Loucy (cell line): ENCODE measurements at regions not wholly inside any gene's neighbourhood (a gene's known extent, or its start where the extent isn't known, plus 50 kb on each side); places are given as distances from the start of the nearest gene placed in this dataset.

Experiments used
- H2AFZ ChIP-seq: fragments of 200-600 bp; sonication (generic); 2 replicates; pipeline ENCODE4 v1.6.0; 2016; ENCODE audit warnings: antibody characterized with exemption, mild to moderate bottlenecking, low read length, moderate library complexity
- H3F3A ChIP-seq: fragments of 200-600 bp; 2 replicates; pipeline ENCODE4 v1.6.0; 2016; ENCODE audit warnings: antibody characterized with exemption, low read depth, mild to moderate bottlenecking
- H3K27me3 ChIP-seq: fragments of 200-600 bp; sonication (generic); 2 replicates; pipeline ENCODE4 v1.6.1; 2014; ENCODE audit warnings: low read length, mild to moderate bottlenecking; ENCODE audit not compliant: insufficient read depth, poor library complexity, severe bottlenecking
- H3K36me3 ChIP-seq: fragments of 200-600 bp; sonication (generic); 2 replicates; pipeline ENCODE4 v1.6.1; 2016; ENCODE audit warnings: low read length; ENCODE audit not compliant: insufficient read depth
- H3K4me1 ChIP-seq: fragments of 200-600 bp; sonication (generic); 2 replicates; pipeline ENCODE4 v1.5.1; 2014; ENCODE audit warnings: low read length, mild to moderate bottlenecking; ENCODE audit not compliant: insufficient read depth, poor library complexity, severe bottlenecking
- H3K4me2 ChIP-seq: fragments of 200-600 bp; sonication (generic); 2 replicates; pipeline ENCODE4 v1.6.0; 2014; ENCODE audit warnings: antibody characterized with exemption, low read length, low read depth, mild to moderate bottlenecking; ENCODE audit not compliant: poor library complexity, severe bottlenecking
- H3K4me3 ChIP-seq: fragments of 200-600 bp; sonication (generic); 2 replicates; pipeline ENCODE4 v1.5.1; 2014; ENCODE audit warnings: low read length, mild to moderate bottlenecking, mixed read lengths; ENCODE audit not compliant: poor library complexity, severe bottlenecking
- H3K79me2 ChIP-seq: fragments of 200-600 bp; sonication (generic); 2 replicates; pipeline ENCODE4 v1.6.1; 2014; ENCODE audit warnings: low read length; ENCODE audit not compliant: insufficient read depth
- H3K9ac ChIP-seq: fragments of 200-600 bp; sonication (generic); 2 replicates; pipeline ENCODE4 v1.6.0; 2014; ENCODE audit warnings: mild to moderate bottlenecking, low read depth, low read length, moderate library complexity; ENCODE audit not compliant: poor library complexity, severe bottlenecking
- H3K9me2 ChIP-seq: fragments of 200-600 bp; sonication (generic); replicated peaks from 2 replicates; pipeline ENCODE4 v1.6.1; 2016; ENCODE audit warnings: low read depth, low read length, mixed read lengths
- H3K9me3 ChIP-seq: fragments of 200-600 bp; sonication (generic); 2 replicates; pipeline ENCODE4 v1.6.1; 2014; ENCODE audit warnings: mild to moderate bottlenecking, antibody characterized with exemption, low read length, low read depth; ENCODE audit not compliant: insufficient read depth
- H4K20me1 ChIP-seq: fragments of 200-600 bp; sonication (generic); 2 replicates; pipeline ENCODE4 v1.6.0; 2014; ENCODE audit warnings: antibody characterized with exemption, low read length, mild to moderate bottlenecking; ENCODE audit not compliant: insufficient read depth, poor library complexity, severe bottlenecking
- CTCF ChIP-seq: fragments of 200-600 bp; sonication (generic); conservative IDR thresholded peaks from 2 replicates; pipeline ENCODE4 v1.5.1; 2014; ENCODE audit warnings: mild to moderate bottlenecking, antibody characterized with exemption, low read length
- EZH2phosphoT487 ChIP-seq: fragments of 200-600 bp; IDR thresholded peaks from 2 replicates; pipeline ENCODE4 v1.6.1; 2018; ENCODE audit warnings: antibody characterized with exemption, mild to moderate bottlenecking, moderate library complexity, borderline replicate concordance

- Histone ChIP-seq H4K20me1 (no peaks in the 10 kb centered on the region), H3K9me3 (no peaks in the 10 kb centered on the region), H3K4me1 (no peaks in the 10 kb centered on the region), H3K4me2 (no peak overlapping the region), H3K4me3 (no peak overlapping the region), H3K36me3 (no peaks in the 10 kb centered on the region), H3F3A (no peaks in the 10 kb centered on the region), H3K9ac (no peak overlapping the region), H3K9me2 (no peaks in the 10 kb centered on the region), H3K27me3 (no peaks in the 10 kb centered on the region), H2AFZ (no peak overlapping the region), H3K79me2 (no peaks in the 10 kb centered on the region)
- TF ChIP-seq EZH2phosphoT487 (no peak), CTCF (no peak)
Observed at GRCh38 chr11:121761186-121761585, 308.4 kb upstream of the SORL1-AS1 start.

GRCh38 chr11:121757480-121758125 lies 304.8 kb upstream of the SORL1-AS1 start:
- Histone ChIP-seq H2AFZ (no peak overlapping the region), H3K4me1 (no peaks in the 10 kb centered on the region), H3K4me2 (no peak overlapping the region), H3K4me3 (no peak overlapping the region), H3K27me3 (no peaks in the 10 kb centered on the region), H3F3A (no peaks in the 10 kb centered on the region), H4K20me1 (no peaks in the 10 kb centered on the region), H3K9me3 (no peaks in the 10 kb centered on the region), H3K9ac (no peak overlapping the region), H3K9me2 (no peaks in the 10 kb centered on the region), H3K79me2 (no peaks in the 10 kb centered on the region), H3K36me3 (no peaks in the 10 kb centered on the region)
- TF ChIP-seq EZH2phosphoT487 (no peak), CTCF (no peak)

GRCh38 chr11:121755906-121756305 lies 303.1 kb upstream of the SORL1-AS1 start:
- H2AFZ ChIP-seq = no peak overlapping the region
- H3K9me2 ChIP-seq = no peaks in the 10 kb centered on the region
- no peaks in the 10 kb centered on the region for H3K27me3 ChIP-seq
- H3F3A ChIP-seq = no peaks in the 10 kb centered on the region
- H3K4me3 ChIP-seq = no peak overlapping the region
- no peak for TF ChIP-seq CTCF
- TF ChIP-seq EZH2phosphoT487 = no peak
- H3K9me3 ChIP-seq = no peaks in the 10 kb centered on the region
- H3K9ac ChIP-seq = no peak overlapping the region
- no peak overlapping the region for H3K4me2 ChIP-seq
- H3K79me2 ChIP-seq = no peaks in the 10 kb centered on the region
- H3K36me3 ChIP-seq = no peaks in the 10 kb centered on the region
- H4K20me1 ChIP-seq = no peaks in the 10 kb centered on the region
- no peaks in the 10 kb centered on the region for H3K4me1 ChIP-seq
